ENCODE measurements at regions not wholly inside any gene's neighbourhood (a gene's known extent, or its start where the extent isn't known, plus 50 kb on each side); places are given as distances from the start of the nearest gene placed in this dataset.

DNA sequence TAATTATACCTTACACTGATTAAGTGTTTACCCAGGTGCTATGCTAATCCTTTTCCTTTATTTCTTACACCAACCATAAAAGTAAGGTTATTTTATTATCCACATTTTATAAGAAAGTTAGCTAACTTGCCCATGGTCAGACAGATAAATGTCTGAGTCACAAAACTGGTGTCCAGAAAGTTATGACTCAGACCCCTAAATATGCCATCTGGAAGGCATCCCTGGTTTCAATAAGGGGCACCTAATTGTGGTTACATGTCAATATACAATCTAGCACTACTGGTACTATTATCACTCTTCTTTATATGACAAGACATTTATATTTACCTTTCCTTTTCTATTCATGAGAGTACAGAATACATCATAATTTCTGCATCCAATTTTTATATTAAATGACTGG lies 496.5 kb upstream of the ADGRL2 start:
- no peak overlapping the region for H3K27ac ChIP-seq
- no peak for TF ChIP-seq POLR2A (IDR thresholded peaks at IDR 0.05)
- TF ChIP-seq, protein P1, sequence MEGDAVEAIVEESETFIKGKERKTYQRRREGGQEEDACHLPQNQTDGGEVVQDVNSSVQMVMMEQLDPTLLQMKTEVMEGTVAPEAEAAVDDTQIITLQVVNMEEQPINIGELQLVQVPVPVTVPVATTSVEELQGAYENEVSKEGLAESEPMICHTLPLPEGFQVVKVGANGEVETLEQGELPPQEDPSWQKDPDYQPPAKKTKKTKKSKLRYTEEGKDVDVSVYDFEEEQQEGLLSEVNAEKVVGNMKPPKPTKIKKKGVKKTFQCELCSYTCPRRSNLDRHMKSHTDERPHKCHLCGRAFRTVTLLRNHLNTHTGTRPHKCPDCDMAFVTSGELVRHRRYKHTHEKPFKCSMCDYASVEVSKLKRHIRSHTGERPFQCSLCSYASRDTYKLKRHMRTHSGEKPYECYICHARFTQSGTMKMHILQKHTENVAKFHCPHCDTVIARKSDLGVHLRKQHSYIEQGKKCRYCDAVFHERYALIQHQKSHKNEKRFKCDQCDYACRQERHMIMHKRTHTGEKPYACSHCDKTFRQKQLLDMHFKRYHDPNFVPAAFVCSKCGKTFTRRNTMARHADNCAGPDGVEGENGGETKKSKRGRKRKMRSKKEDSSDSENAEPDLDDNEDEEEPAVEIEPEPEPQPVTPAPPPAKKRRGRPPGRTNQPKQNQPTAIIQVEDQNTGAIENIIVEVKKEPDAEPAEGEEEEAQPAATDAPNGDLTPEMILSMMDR (IDR thresholded peaks at IDR 0.05 in 4 of 5, conservative IDR thresholded peaks at IDR 0.05 in 1 of 5), result no peak
- no peaks in the 10 kb centered on the region for H3K27me3 ChIP-seq
- no peaks in the 10 kb centered on the region for H3K36me3 ChIP-seq
- H3K4me3 ChIP-seq, result no peak overlapping the region
- intact Hi-C loops (cut with DNase I; ENCODE audit: low total_unique reads), result no loop called here
- DNase-seq (no peak), ATAC-seq (no peak)
- H3K9me3 ChIP-seq, result no peaks in the 10 kb centered on the region
- no peaks in the 10 kb centered on the region for H3K4me1 ChIP-seq
- in situ Hi-C loops (cut with MboI; ENCODE audit: low sequenced_read_pairs in 4 of 4), result no loop called here

DNA sequence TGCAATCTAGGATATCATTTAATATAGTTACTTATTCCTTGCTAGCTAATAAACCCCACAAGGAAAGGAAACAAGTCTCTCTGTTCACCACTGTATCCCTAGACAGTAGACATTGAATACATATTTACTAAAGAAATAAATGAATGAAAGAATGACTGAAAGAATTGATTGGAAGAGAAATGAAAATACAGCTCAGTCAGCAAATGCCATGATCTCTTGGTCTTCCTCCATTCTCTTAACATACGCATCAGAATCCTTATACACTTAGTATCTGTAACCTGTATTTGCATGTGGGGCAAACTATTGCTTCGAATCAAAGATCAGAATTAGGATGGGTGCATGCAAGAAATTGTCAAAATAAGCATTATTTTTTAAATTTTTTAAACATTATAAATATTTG lies 500.8 kb upstream of the ADGRL2 start:
- Histone ChIP-seq H3K9me3 (no peaks in the 10 kb centered on the region), H3K27ac (no peak overlapping the region), H3K4me3 (no peak overlapping the region), H3K36me3 (no peaks in the 10 kb centered on the region), H3K27me3 (no peaks in the 10 kb centered on the region), H3K4me1 (no peaks in the 10 kb centered on the region)
- no peak for ATAC-seq
- in situ Hi-C loops (cut with MboI; ENCODE audit: low sequenced_read_pairs in 4 of 4) (no loop called here), intact Hi-C loops (cut with DNase I; ENCODE audit: low total_unique reads) (no loop called here)
- TF ChIP-seq, protein P1 (IDR thresholded peaks at IDR 0.05 in 4 of 5, conservative IDR thresholded peaks at IDR 0.05 in 1 of 5), result no peak
- TF ChIP-seq POLR2A (IDR thresholded peaks at IDR 0.05), result no peak
- no peak for DNase-seq

DNA sequence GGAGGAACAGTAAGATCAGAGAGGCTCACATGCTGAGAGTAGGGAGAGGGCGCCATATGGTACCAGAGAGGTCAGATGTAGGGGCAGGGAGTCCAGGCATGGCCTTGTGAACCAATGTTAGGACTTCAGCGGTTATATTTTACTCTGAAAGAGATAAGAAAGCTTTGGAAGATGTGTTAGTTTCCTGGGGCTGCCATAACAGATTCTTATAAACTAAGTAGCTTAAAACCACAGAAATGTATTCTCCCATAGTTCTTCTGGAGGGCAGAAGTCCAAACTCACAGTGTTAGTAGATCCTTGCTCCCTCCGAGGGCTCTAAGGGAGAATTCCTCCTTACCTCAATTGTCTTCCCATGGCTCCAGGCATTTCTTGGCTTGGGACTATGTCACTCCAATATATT lies 502.5 kb upstream of the ADGRL2 start:
- in situ Hi-C loops (cut with MboI; ENCODE audit: low sequenced_read_pairs in 4 of 4), result no loop called here
- no peak overlapping the region for H3K4me3 ChIP-seq
- no peak overlapping the region for H3K27ac ChIP-seq
- H3K9me3 ChIP-seq, result no peaks in the 10 kb centered on the region
- H3K36me3 ChIP-seq, result no peaks in the 10 kb centered on the region
- intact Hi-C loops (cut with DNase I; ENCODE audit: low total_unique reads), result no loop called here
- no peak for TF ChIP-seq POLR2A (IDR thresholded peaks at IDR 0.05)
- TF ChIP-seq, protein P1 (IDR thresholded peaks at IDR 0.05 in 4 of 5, conservative IDR thresholded peaks at IDR 0.05 in 1 of 5), result no peak
- H3K4me1 ChIP-seq, result no peaks in the 10 kb centered on the region
- no peak for DNase-seq
- no peaks in the 10 kb centered on the region for H3K27me3 ChIP-seq
- no peak for ATAC-seq

DNA sequence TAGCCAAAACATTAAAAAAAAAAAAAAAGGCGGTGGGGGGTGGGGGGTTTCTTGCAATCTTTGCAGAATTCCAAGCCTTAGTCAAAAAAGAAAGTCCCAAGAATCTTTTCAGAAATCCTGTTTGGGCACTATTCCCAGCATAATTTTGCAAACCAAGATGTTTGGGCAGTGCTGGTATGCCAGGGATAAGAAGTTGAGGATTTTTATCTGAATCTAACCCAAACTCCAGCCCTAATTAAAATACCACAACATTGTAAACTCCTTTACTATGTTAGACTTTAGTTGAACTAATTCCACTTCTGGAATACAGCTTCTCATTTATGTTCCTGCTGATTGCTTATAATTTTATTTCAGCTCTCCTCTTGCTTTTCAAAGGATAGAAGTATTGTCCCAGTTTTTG lies 504.1 kb upstream of the ADGRL2 start:
- intact Hi-C loops (cut with DNase I; ENCODE audit: low total_unique reads), result no loop called here

DNA sequence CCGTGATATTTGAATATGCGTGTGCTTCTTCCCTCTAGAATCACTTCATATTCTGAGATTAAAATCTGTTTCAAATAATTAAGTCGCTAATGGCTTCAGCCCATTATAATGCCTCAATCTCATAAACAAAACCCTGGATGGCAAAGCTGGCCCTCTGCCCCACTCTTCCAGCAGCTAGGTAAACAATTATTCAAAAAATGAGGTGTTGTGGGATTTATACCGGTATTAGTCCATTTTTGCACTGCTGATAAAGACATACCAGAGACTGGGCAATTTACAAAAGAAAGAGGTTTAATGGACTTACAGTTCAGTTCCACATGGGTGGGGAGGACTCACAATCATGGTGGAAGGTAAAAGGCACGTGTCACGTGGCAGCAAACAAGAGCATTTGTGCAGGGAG lies 510.4 kb upstream of the ADGRL2 start:
- ATAC-seq (no peak), DNase-seq (no peak)
- no peaks in the 10 kb centered on the region for H3K9me3 ChIP-seq
- H3K27me3 ChIP-seq, result no peaks in the 10 kb centered on the region
- no peak overlapping the region for H3K4me3 ChIP-seq
- intact Hi-C loops (cut with DNase I; ENCODE audit: low total_unique reads), result no loop called here
- H3K27ac ChIP-seq, result no peak overlapping the region
- H3K36me3 ChIP-seq, result no peaks in the 10 kb centered on the region
- no peak for TF ChIP-seq POLR2A (IDR thresholded peaks at IDR 0.05)
- TF ChIP-seq, protein P1 (IDR thresholded peaks at IDR 0.05 in 4 of 5, conservative IDR thresholded peaks at IDR 0.05 in 1 of 5), result no peak
- in situ Hi-C loops (cut with MboI; ENCODE audit: low sequenced_read_pairs in 4 of 4), result no loop called here
- H3K4me1 ChIP-seq, result no peaks in the 10 kb centered on the region

More for the DNA sequence above, 504.1 kb upstream of the ADGRL2 start:
- Histone ChIP-seq H3K27me3 (no peaks in the 10 kb centered on the region), H3K36me3 (no peaks in the 10 kb centered on the region), H3K4me3 (no peak overlapping the region), H3K4me1 (no peaks in the 10 kb centered on the region), H3K27ac (no peak overlapping the region), H3K9me3 (no peaks in the 10 kb centered on the region)
- TF ChIP-seq POLR2A (IDR thresholded peaks at IDR 0.05), result no peak
- TF ChIP-seq, protein P1 (IDR thresholded peaks at IDR 0.05 in 4 of 5, conservative IDR thresholded peaks at IDR 0.05 in 1 of 5), result no peak
- ATAC-seq (no peak), DNase-seq (no peak)
- in situ Hi-C loops (cut with MboI; ENCODE audit: low sequenced_read_pairs in 4 of 4), result no loop called here
